Right atrium auricular region (tissue), 2 donors: ENCODE measurements at regions not wholly inside any gene's neighbourhood (a gene's known extent, or its start where the extent isn't known, plus 50 kb on each side); places are given as distances from the start of the nearest gene placed in this dataset.

Experiments used
- DNase-seq: peaks from one replicate; pipeline ENCODE4 v3.0.0-alpha.2; 2019; ENCODE audit warnings: low spot score
- H3K27ac ChIP-seq, 2 donors: fragments of 200-600 bp; sonication (generic); 1 replicate in 1 of 2; 2 replicates in 1 of 2; pipeline ENCODE4 v1.5.1; 2016 to 2019
- H3K27me3 ChIP-seq, 2 donors: fragments of 200-600 bp; sonication (generic); one replicate each; pipeline versions ENCODE4 v1.5.1 to v1.6.0; 2017 to 2019
- H3K36me3 ChIP-seq: fragments of 200-600 bp; sonication (generic); one replicate; pipeline ENCODE4 v1.5.1; 2016
- H3K4me1 ChIP-seq, 2 donors: fragments of 200-600 bp; sonication (generic); one replicate each; pipeline versions ENCODE4 v1.5.1 to v1.6.0; 2017 to 2019
- H3K4me3 ChIP-seq, 2 donors: fragments of 200-600 bp; sonication (generic); 1 replicate in 1 of 2; 2 replicates in 1 of 2; pipeline ENCODE4 v1.5.1; 2017 to 2019; ENCODE audit warnings: mild to moderate bottlenecking in 1 of 2, moderate library complexity in 1 of 2
- H3K9me3 ChIP-seq, 2 donors: fragments of 200-600 bp; sonication (generic); one replicate each; pipeline ENCODE4 v1.5.1; 2019
- TF ChIP-seq, protein P1 (sequence below), 2 donors: fragments of 200-600 bp; sonication (generic); IDR thresholded peaks; one replicate each; pipeline ENCODE4 v1.5.1; 2019; ENCODE audit warnings: antibody characterized with exemption in 2 of 2

DNA sequence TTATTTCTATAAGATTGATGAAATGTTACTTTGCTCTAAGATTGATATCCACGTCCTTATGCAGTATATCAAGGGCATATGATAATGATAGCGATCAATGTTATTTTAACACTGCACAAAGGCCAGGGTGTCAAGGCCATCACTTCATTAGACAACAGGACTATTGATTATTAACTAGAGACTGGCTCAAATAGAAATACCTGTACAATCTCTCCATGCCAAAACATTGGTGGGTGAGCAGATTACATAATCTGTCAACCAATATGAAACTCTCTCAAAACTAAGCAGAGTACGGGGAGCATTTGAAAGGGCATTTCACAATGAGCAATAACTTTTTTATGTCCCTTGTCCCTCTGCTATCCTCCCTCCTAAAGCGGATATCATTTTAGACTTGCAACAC lies 566.5 kb upstream of the PKN2 start:
- no peak for DNase-seq
- TF ChIP-seq, protein P1, sequence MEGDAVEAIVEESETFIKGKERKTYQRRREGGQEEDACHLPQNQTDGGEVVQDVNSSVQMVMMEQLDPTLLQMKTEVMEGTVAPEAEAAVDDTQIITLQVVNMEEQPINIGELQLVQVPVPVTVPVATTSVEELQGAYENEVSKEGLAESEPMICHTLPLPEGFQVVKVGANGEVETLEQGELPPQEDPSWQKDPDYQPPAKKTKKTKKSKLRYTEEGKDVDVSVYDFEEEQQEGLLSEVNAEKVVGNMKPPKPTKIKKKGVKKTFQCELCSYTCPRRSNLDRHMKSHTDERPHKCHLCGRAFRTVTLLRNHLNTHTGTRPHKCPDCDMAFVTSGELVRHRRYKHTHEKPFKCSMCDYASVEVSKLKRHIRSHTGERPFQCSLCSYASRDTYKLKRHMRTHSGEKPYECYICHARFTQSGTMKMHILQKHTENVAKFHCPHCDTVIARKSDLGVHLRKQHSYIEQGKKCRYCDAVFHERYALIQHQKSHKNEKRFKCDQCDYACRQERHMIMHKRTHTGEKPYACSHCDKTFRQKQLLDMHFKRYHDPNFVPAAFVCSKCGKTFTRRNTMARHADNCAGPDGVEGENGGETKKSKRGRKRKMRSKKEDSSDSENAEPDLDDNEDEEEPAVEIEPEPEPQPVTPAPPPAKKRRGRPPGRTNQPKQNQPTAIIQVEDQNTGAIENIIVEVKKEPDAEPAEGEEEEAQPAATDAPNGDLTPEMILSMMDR (IDR thresholded peaks at IDR 0.05): no peak
- Histone ChIP-seq H3K9me3 (no peaks in the 10 kb centered on the region), H3K4me1 (no peaks in the 10 kb centered on the region), H3K4me3 (no peak overlapping the region), H3K36me3 (no peaks in the 10 kb centered on the region), H3K27me3 (no peaks in the 10 kb centered on the region), H3K27ac (no peak overlapping the region)

- H3K9me3 ChIP-seq: no peaks in the 10 kb centered on the region
- DNase-seq: no peak
- no peaks in the 10 kb centered on the region for H3K27me3 ChIP-seq
- H3K4me1 ChIP-seq: no peaks in the 10 kb centered on the region
- no peak overlapping the region for H3K27ac ChIP-seq
- no peaks in the 10 kb centered on the region for H3K36me3 ChIP-seq
- TF ChIP-seq, protein P1 (IDR thresholded peaks at IDR 0.05): no peak
- no peak overlapping the region for H3K4me3 ChIP-seq
These were observed 565.8 kb upstream of the PKN2 start for GRCh38 chr1:88118176-88118845.

DNA sequence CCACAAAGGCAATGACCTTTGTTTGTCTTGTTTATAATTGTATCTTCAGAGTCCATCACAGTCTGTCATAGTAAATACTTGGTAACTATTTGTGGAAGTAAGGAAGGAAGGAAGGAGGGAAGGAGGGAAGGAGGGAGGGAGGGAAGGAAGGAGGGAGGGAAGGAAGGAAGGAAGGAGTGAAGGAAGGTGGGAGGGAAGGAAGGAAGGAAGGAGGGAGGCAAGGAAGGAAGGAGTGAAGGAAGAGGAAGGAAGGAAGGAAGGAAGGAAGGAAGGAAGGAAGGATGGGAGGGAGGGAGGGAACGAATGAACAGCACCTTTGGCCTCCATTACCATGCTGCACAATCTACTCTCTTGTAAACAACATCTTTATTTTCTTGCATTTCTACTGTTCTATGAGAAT lies 559.5 kb upstream of the PKN2 start:
- Histone ChIP-seq H3K4me1 (no peaks in the 10 kb centered on the region), H3K27ac (no peak overlapping the region), H3K27me3 (no peaks in the 10 kb centered on the region), H3K36me3 (no peaks in the 10 kb centered on the region), H3K9me3 (no peaks in the 10 kb centered on the region), H3K4me3 (no peak overlapping the region)
- TF ChIP-seq, protein P1 (IDR thresholded peaks at IDR 0.05): no peak
- no peak for DNase-seq

DNA sequence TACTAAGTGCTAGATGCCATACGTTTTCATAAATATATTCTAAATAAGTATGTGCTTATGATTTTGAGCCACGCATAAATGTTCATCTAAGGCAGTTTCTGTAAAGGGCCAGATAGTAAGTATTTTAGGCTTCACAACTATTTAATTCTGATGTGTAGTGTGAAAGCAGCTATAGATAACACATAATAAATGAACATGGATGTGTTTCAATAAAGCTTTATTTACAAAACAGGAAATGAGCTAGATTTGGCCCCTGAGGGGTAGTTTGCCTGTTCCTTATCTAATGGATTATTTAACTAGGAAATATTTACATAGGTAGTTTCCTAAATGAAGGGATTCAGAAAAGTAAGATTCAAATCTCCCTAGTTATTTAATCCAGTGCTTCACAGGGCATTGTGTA lies 557.6 kb upstream of the PKN2 start:
- H3K4me1 ChIP-seq: no peaks in the 10 kb centered on the region
- H3K36me3 ChIP-seq: no peaks in the 10 kb centered on the region
- TF ChIP-seq, protein P1 (IDR thresholded peaks at IDR 0.05): no peak
- H3K9me3 ChIP-seq: no peaks in the 10 kb centered on the region
- no peak overlapping the region for H3K27ac ChIP-seq
- H3K4me3 ChIP-seq: no peak overlapping the region
- no peaks in the 10 kb centered on the region for H3K27me3 ChIP-seq
- no peak for DNase-seq

- H3K4me1 ChIP-seq: no peaks in the 10 kb centered on the region
- no peak for DNase-seq
- no peak overlapping the region for H3K27ac ChIP-seq
- H3K9me3 ChIP-seq: no peaks in the 10 kb centered on the region
- no peaks in the 10 kb centered on the region for H3K36me3 ChIP-seq
- no peaks in the 10 kb centered on the region for H3K27me3 ChIP-seq
- H3K4me3 ChIP-seq: no peak overlapping the region
- TF ChIP-seq, protein P1 (IDR thresholded peaks at IDR 0.05): no peak
These were observed 550.1 kb upstream of the PKN2 start for GRCh38 chr1:88133991-88134390.
